ENCODE measurements at regions not wholly inside any gene's neighbourhood (a gene's known extent, or its start where the extent isn't known, plus 50 kb on each side); places are given as distances from the start of the nearest gene placed in this dataset.
"Not testable (repeated sequence)": the region's sequence is repeated elsewhere in the genome, so short reads cannot be mapped to it uniquely, and the experiment has no call there.

DNA sequence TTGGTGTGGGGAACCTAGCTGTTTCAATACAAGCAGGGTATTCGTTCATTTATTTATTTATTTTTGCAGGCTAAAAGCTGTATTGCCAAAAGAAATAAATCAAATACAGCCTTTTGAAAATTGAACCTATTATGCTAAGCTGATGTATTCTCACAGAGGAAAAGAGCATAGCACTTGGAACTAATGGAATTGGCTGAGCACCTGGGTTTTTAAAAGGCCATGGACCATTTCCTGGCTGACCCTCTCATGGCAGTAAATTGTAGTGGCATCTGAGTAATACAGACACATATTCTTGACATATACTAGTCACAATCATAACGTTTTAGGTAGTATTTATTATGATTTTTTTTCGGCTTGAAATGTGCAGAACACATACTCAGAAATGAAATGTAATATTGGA, 71.8 kb upstream of the ALG13 start:
- Histone ChIP-seq H3K27ac (no peak overlapping the region), H3K36me3 (ENCODE audit: low read depth, missing control alignments) (no peaks in the 10 kb centered on the region), H3K4me1 (no peaks in the 10 kb centered on the region), H3K27me3 (no peaks in the 10 kb centered on the region), H3K4me3 (no peak overlapping the region), H3K9me3 (no peaks in the 10 kb centered on the region)
- WGBS, 2 donors = 37 to 61% methylated on average over 3 of the region's 3 CpGs
- intact Hi-C loops (cut with DNase I; ENCODE audit: low total_unique reads) = no loop called here
- TF ChIP-seq, protein P1, sequence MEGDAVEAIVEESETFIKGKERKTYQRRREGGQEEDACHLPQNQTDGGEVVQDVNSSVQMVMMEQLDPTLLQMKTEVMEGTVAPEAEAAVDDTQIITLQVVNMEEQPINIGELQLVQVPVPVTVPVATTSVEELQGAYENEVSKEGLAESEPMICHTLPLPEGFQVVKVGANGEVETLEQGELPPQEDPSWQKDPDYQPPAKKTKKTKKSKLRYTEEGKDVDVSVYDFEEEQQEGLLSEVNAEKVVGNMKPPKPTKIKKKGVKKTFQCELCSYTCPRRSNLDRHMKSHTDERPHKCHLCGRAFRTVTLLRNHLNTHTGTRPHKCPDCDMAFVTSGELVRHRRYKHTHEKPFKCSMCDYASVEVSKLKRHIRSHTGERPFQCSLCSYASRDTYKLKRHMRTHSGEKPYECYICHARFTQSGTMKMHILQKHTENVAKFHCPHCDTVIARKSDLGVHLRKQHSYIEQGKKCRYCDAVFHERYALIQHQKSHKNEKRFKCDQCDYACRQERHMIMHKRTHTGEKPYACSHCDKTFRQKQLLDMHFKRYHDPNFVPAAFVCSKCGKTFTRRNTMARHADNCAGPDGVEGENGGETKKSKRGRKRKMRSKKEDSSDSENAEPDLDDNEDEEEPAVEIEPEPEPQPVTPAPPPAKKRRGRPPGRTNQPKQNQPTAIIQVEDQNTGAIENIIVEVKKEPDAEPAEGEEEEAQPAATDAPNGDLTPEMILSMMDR (IDR thresholded peaks at IDR 0.05) = no peak
- TF ChIP-seq POLR2A (IDR thresholded peaks at IDR 0.05) = no peak
- no peak for DNase-seq

DNA sequence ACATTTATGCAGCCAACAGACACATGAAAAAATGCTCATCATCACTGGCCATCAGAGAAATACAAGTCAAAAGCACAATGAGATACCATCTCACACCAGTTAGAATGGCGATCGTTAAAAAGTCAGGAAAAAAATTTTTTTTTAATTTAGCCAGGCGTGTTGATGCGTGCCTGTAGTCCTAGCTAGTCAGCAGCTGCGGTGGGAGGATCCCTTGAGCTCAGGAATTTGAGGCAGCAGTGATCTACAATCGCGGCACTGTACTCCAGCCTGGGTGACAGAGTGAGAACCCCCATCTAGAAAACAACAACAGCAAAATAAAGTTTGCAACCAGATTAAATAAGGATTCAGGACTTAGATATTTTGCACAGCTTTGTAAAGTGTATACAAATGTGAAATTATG, 65.7 kb upstream of the ALG13 start:
- 73 to 83% methylated on average over 7 of the region's 7 CpGs for WGBS, 2 donors
- Histone ChIP-seq H3K36me3 (ENCODE audit: low read depth, missing control alignments) (no peaks in the 10 kb centered on the region), H3K9me3 (no peaks in the 10 kb centered on the region), H3K27ac (no peak overlapping the region), H3K4me1 (no peaks in the 10 kb centered on the region), H3K27me3 (no peaks in the 10 kb centered on the region), H3K4me3 (no peak overlapping the region)
- intact Hi-C loops (cut with DNase I; ENCODE audit: low total_unique reads) = no loop called here
- TF ChIP-seq POLR2A (IDR thresholded peaks at IDR 0.05) = no peak
- TF ChIP-seq, protein P1 (IDR thresholded peaks at IDR 0.05) = no peak
- no peak for DNase-seq

DNA sequence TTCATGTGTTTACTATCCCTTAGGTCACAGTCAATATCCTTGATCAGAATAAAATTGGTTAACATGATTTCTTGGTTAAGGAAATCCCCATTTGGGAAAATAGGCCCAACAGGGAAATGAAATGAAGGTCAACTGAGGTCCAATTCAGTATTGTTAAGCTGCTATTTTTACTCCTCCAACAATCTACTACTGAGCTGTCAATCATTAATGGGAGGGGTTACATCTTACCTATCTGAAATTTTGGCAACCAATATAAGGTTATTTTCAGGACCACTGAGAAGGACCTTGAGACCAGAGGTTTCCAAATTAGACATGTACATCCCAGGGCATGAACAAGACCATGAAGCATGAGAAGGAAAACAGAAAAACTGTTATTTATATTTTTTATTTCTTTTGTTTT, 64.2 kb upstream of the ALG13 start:
- Histone ChIP-seq H3K9me3 (no peaks in the 10 kb centered on the region), H3K36me3 (ENCODE audit: low read depth, missing control alignments) (no peaks in the 10 kb centered on the region), H3K27ac (no peak overlapping the region), H3K4me1 (no peaks in the 10 kb centered on the region), H3K27me3 (no peaks in the 10 kb centered on the region), H3K4me3 (no peak overlapping the region)
- DNase-seq = no peak
- intact Hi-C loops (cut with DNase I; ENCODE audit: low total_unique reads) = no loop called here
- TF ChIP-seq, protein P1 (IDR thresholded peaks at IDR 0.05) = no peak
- TF ChIP-seq POLR2A (IDR thresholded peaks at IDR 0.05) = no peak

DNA sequence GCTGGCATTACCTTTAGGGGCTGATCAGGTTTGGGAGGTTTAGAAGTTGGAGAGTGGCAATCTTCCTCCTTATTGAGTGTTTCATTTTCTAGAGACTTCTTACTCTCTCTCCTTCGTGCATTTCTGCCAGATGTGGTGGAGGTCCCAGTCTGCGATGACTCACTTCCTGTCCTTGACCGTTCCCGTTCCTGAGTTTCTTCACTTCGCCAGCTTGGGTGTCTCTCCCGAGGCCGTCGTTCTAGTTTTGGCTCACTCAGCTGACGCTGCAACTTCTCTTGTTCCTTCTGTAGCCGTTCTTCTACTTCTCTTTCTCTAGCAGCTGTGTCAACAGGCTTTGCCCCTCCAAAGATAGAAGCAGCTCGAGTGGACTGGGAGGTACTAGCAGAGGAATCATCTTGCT, 60.9 kb upstream of the ALG13 start:
- intact Hi-C loops (cut with DNase I; ENCODE audit: low total_unique reads); H3K27me3 ChIP-seq; H3K4me1 ChIP-seq; H3K27ac ChIP-seq; H3K36me3 ChIP-seq (ENCODE audit: low read depth, missing control alignments); H3K4me3 ChIP-seq; H3K9me3 ChIP-seq: not testable (repeated sequence)
- 40 to 44% methylated on average over 2 to 11 of the region's 11 CpGs for WGBS, 2 donors
- peak; percentile 14 for DNase-seq

DNA sequence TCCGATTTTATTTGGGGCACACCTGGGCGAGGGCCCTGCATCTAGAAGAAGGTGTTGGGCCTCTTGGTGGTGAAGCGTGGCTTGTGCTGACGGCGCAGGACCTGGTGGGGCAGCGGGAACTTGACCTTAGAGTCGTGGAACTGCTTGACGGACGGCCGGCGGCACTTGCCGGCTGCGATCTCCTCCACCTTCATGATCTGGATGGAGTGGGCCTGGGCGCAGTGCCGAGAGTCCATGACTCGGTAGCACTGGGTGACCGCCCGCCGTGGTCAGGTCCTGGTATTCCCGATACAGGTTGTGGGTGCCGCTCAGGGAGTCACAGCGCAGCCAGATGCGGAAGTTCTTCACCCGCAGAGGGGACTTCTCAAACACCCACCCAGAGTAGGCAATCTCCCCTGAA, 56.8 kb upstream of the ALG13 start:
- H3K36me3 ChIP-seq (ENCODE audit: low read depth, missing control alignments) = no peaks in the 10 kb centered on the region
- WGBS, 2 donors = 86% methylated on average over 20 of the region's 24 CpGs; no CpG with 5 or more reads in 1 of the 2 donors
- H3K4me3 ChIP-seq = no peak overlapping the region
- H3K9me3 ChIP-seq = no peaks in the 10 kb centered on the region
- H3K27ac ChIP-seq = no peak overlapping the region
- no peak for DNase-seq
- no peaks in the 10 kb centered on the region for H3K27me3 ChIP-seq
- intact Hi-C loops (cut with DNase I; ENCODE audit: low total_unique reads) = no loop called here
- TF ChIP-seq, protein P1 (IDR thresholded peaks at IDR 0.05) = no peak
- no peaks in the 10 kb centered on the region for H3K4me1 ChIP-seq

DNA sequence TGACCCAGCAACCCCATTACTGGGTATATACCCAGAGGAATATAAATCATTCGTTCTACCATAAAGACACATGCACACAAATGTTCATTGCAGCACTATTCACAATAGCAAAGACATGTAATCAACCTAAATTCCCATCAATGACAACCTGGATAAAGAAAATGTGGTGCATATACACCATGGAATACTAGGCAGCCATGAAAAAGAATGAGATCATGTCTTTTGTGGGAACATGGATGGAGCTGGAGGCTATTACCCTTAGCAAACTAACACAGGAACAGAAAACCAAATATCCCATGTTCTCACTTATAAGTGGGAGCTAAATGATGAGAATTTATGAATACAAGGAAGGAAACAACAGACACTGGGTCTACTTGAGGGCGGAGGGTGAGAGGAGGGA, 53.7 kb upstream of the ALG13 start:
- intact Hi-C loops (cut with DNase I; ENCODE audit: low total_unique reads); H3K9me3 ChIP-seq; H3K4me1 ChIP-seq; H3K27ac ChIP-seq; H3K27me3 ChIP-seq; H3K4me3 ChIP-seq; H3K36me3 ChIP-seq (ENCODE audit: low read depth, missing control alignments); DNase-seq: not testable (repeated sequence)
- WGBS, 2 donors = 96 to 97% methylated on average over 2 of the region's 2 CpGs

Small RNA genes lying in the stretch of these regions (small RNA-seq; reads per million reads assigned to genes)
- gene AL589880.1 = 0 reads per million in 2 donors

Measured in testis (tissue), 2 donors.